ENCODE measurements at regions not wholly inside any gene's neighbourhood (a gene's known extent, or its start where the extent isn't known, plus 50 kb on each side); places are given as distances from the start of the nearest gene placed in this dataset.

DNA sequence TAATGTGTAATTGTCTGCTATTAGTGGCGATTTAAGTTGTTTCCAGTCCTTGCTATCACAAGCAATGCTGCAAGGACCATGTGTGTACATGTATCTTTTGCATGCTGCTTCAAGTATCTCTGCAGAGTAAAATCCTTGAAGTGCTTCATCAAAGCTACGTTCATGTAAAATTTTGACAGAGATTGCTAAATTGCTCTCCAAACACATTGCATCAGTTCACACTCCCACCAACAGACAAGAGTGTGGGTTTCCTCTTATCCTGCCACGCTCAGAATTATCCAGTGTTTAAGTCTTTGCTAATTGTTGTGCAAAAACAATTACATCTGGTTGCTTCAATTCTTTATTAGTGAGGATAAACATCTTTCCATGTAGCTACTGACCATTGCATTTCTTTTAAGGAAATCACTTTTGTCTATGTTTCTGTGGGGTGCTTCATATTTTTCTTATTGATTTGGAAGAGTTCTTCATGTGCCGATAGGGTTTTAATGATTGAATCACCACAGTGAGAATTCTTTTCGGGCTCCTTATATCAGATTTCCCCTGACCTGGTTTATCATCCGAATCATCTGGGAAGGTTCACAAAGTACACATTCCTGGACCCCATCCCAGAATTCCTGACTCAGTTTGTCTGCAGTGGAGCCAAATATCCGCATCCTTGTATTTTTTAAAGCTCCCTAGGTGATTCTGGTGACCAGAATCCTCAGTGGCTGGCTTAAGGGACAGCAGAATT, 56.3 kb upstream of the GALNT2 start:
- DNase-seq = no peak

DNA sequence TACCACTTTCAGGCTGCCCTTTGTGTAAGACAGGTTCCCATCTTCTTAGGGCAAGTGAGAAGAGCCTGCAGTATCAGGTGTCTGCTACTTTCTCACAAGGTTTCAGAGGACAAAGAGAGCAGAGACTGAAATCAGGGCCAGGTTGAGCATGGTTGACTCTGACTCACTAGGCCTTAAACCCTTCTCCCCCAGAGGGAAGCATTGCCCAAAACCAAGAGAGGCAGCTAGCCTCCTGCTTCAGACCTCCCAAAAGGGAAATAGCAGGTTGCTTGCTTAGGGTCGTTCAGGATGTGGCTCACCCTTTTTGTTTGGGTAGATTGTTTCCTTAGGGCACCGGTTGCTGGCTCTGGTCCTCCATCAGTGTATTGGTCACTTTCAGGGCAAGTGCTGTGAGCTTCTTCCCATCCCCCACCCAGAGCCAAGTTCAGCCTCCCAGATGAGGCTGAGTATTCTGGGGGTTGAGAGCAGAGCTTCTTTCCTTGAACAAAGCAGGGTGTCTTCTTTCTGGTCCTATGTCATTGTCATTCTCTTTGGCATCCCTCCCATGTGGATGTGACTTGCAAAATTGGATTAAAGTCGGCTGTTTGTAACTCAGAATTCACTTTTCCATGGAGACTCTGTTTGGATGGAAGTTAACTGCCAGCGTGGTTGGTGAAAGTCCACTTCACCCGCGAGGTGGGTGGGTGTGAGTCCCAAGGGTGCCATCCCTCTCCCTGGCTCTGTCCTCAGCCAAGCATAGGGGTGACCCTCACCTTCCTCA, 55.5 kb upstream of the GALNT2 start:
- DNase-seq = no peak

DNA sequence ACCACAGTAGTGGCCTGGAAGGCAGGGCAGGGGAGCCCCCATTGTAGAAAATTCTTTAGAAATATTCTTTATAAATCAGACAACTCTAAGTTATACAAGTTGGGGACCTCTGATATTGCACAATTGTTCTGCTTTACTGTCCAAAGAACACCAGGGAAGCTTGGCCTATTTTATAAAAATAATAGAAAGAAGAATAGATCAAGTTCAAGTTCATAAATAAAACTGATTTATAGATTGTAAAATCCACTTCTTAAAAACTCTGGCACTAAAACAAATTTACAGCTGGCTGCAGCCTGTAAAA, 55.0 kb upstream of the GALNT2 start:
- no peak for DNase-seq

DNA sequence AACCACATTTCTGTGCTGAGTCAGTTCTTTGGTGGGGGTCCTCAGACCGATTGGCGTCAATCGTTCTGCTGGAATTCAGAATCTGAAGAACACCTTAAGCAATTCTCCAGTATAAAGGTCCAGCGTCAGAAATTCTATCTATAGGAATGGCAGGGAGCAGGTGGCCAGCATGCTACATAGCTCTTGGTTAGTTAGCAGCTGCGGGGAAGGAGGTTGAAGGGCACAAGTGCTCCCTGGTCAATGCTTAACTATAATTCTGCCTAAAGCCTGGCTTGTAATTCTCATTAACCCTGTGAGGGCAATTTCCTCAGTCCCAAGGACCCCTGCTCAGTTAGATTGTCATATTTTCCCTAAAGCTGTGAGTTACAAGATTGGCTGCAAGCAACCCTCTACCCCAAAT, 54.3 kb upstream of the GALNT2 start:
- no peak for DNase-seq

DNA sequence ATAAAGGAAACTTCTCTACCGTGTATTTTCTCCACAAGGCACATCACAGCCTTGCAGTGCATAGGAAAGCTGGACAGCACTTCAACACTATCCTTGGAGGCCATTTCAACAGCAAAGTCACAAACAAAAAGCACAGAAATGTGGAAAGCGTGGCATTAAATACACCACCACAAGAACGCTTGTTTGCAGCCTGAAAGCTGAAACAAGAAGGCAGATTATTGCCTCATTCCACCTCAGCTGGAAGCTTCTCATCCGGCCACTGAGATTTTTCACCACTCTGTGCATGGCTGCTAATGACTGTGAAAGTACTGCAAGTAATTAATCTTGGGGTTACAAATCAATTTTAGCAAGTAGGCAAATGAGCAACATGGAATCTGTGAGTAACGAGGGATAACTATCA, 50.9 kb upstream of the GALNT2 start:
- no peak for DNase-seq

All from CD4-positive, alpha-beta T cell treated with Interleukin-6 for 4 hours (primary cell).